HL-60 (cell line): ENCODE measurements at regions not wholly inside any gene's neighbourhood (a gene's known extent, or its start where the extent isn't known, plus 50 kb on each side); places are given as distances from the start of the nearest gene placed in this dataset.

ENCODE experiments used
- DNase-seq, 2 experiments: peaks; one replicate each; pipeline ENCODE4 v3.0.0-alpha.2; 2010 to 2020; ENCODE audit warnings: low read depth in 1 of 2, low spot score in 1 of 2
- H3K27ac ChIP-seq: fragments of 250-450 bp; sonication (Bioruptor Pico); replicated peaks from 2 replicates; pipeline ENCODE4 v1.5.1; 2020; ENCODE audit warnings: mild to moderate bottlenecking, moderate library complexity
- H3K27me3 ChIP-seq: fragments of 250-450 bp; sonication (Bioruptor Pico); 2 replicates; pipeline ENCODE4 v1.5.1; 2021; ENCODE audit warnings: mild to moderate bottlenecking, moderate library complexity; ENCODE audit not compliant: insufficient read depth, poor library complexity, severe bottlenecking
- H3K4me3 ChIP-seq: replicated peaks from 2 replicates; pipeline ENCODE4 v1.5.1; 2011; ENCODE audit warnings: mild to moderate bottlenecking, control low read depth, low read length; ENCODE audit not compliant: insufficient read depth
- CTCF ChIP-seq: IDR thresholded peaks from one replicate; pipeline ENCODE4 v1.5.1; 2011; ENCODE audit warnings: low read length, control low read depth, inconsistent platforms; ENCODE audit not compliant: insufficient read depth
- GABPA ChIP-seq: IDR thresholded peaks from 2 replicates; pipeline ENCODE4 v1.6.1; 2012; ENCODE audit warnings: low read depth
- POLR2AphosphoS5 ChIP-seq: IDR thresholded peaks from 2 replicates; pipeline ENCODE4 v1.6.1; 2012; ENCODE audit warnings: low read depth
- REST ChIP-seq: IDR thresholded peaks from 2 replicates; pipeline ENCODE4 v1.6.1; 2012; ENCODE audit warnings: low read depth; ENCODE audit not compliant: insufficient replicate concordance
- SPI1 ChIP-seq: IDR thresholded peaks from 2 replicates; pipeline ENCODE4 v1.6.1; 2012; ENCODE audit warnings: low read depth, mild to moderate bottlenecking, borderline replicate concordance

- Histone ChIP-seq H3K27ac (no peak overlapping the region), H3K27me3 (no peaks in the 10 kb centered on the region), H3K4me3 (no peak overlapping the region)
- TF ChIP-seq CTCF (no peak), SPI1 (no peak), REST (no peak), POLR2AphosphoS5 (no peak), GABPA (no peak)
- no peak for DNase-seq
Measured at GRCh38 chr11:134505125-134505524, 93.1 kb upstream of the B3GAT1 start.

- H3K27me3 ChIP-seq: no peaks in the 10 kb centered on the region
- DNase-seq: no peak
- H3K4me3 ChIP-seq: no peak overlapping the region
- TF ChIP-seq GABPA (no peak), SPI1 (no peak), POLR2AphosphoS5 (no peak), REST (no peak), CTCF (no peak)
- no peak overlapping the region for H3K27ac ChIP-seq
Measured at GRCh38 chr11:134504146-134504905, 92.3 kb upstream of the B3GAT1 start.

GRCh38 chr11:134503596-134503995 lies 91.6 kb upstream of the B3GAT1 start:
- Histone ChIP-seq H3K27me3 (no peaks in the 10 kb centered on the region), H3K4me3 (no peak overlapping the region), H3K27ac (no peak overlapping the region)
- no peak for TF ChIP-seq REST
- no peak for TF ChIP-seq GABPA
- TF ChIP-seq POLR2AphosphoS5: no peak
- no peak for TF ChIP-seq CTCF
- TF ChIP-seq SPI1: no peak
- no peak for DNase-seq
